CD8-positive, alpha-beta memory T cell (primary cell): ENCODE measurements at regions not wholly inside any gene's neighbourhood (a gene's known extent, or its start where the extent isn't known, plus 50 kb on each side); places are given as distances from the start of the nearest gene placed in this dataset.

Source experiments
- CTCF ChIA-PET: fragments of 350-600 bp; sonication (Branson Sonifier 250); formaldehyde crosslinking; loops from one replicate; lab custom pipeline; 2021; ENCODE audit warnings: antibody characterized with exemption; lab: Charles Lee
- POLR2A ChIA-PET: fragments of 350-600 bp; sonication (Branson Sonifier 250); formaldehyde crosslinking; loops from one replicate; lab custom pipeline; 2021; ENCODE audit warnings: antibody characterized with exemption; lab: Charles Lee
- DNase-seq, 5 donors: peaks; one replicate each; pipeline versions ENCODE4 v3.0.0 to v3.0.0-alpha.2; 2020 to 2022; ENCODE audit warnings: mixed read lengths in 1 of 5
- H3K27ac ChIP-seq: one replicate; pipeline ENCODE4 v1.7.0; 2013; ENCODE audit warnings: low read depth, mild to moderate bottlenecking, low read length, moderate library complexity
- H3K27me3 ChIP-seq: 2 replicates; pipeline ENCODE4 v1.7.0; 2013; ENCODE audit warnings: low read length, mild to moderate bottlenecking; ENCODE audit not compliant: insufficient read depth, poor library complexity, severe bottlenecking
- H3K36me3 ChIP-seq: 2 replicates; pipeline ENCODE4 v1.7.0; 2013; ENCODE audit warnings: mild to moderate bottlenecking, low read length, moderate library complexity; ENCODE audit not compliant: insufficient read depth
- H3K4me1 ChIP-seq: 2 replicates; pipeline ENCODE4 v1.7.0; 2013; ENCODE audit warnings: mild to moderate bottlenecking, low read length, moderate library complexity; ENCODE audit not compliant: insufficient read depth
- H3K4me3 ChIP-seq: 2 replicates; pipeline ENCODE4 v1.7.0; 2013; ENCODE audit warnings: mild to moderate bottlenecking, low read length
- H3K9me3 ChIP-seq: 2 replicates; pipeline ENCODE4 v1.7.0; 2013; ENCODE audit warnings: mild to moderate bottlenecking, low read length
- H3K27ac Mint-ChIP-seq, 8 donors: one replicate each; pipeline ENCODE4 v1.8.0; 2020 to 2021; ENCODE audit warnings: mixed read lengths in 8 of 8, mild to moderate bottlenecking in 6 of 8, inconsistent platforms in 3 of 8, moderate library complexity in 3 of 8
- H3K27me3 Mint-ChIP-seq, 2 donors: one replicate each; pipeline ENCODE4 v1.8.0; 2020 to 2021; ENCODE audit warnings: mixed read lengths in 2 of 2, mild to moderate bottlenecking in 1 of 2, moderate library complexity in 1 of 2
- H3K36me3 Mint-ChIP-seq, 3 donors: one replicate each; pipeline ENCODE4 v1.8.0; 2020 to 2021; ENCODE audit warnings: mixed read lengths in 3 of 3, inconsistent platforms in 1 of 3, mild to moderate bottlenecking in 1 of 3
- H3K4me1 Mint-ChIP-seq, 3 donors: one replicate each; pipeline ENCODE4 v1.8.0; 2020 to 2021; ENCODE audit warnings: mixed read lengths in 3 of 3, inconsistent platforms in 1 of 3, mild to moderate bottlenecking in 1 of 3
- H3K4me3 Mint-ChIP-seq, 7 donors: one replicate each; pipeline ENCODE4 v1.8.0; 2020 to 2021; ENCODE audit warnings: mixed read lengths in 7 of 7, mild to moderate bottlenecking in 6 of 7, moderate library complexity in 4 of 7, inconsistent platforms in 2 of 7
- H3K9me3 Mint-ChIP-seq, 5 donors: one replicate each; pipeline ENCODE4 v1.8.0; 2020 to 2022; ENCODE audit warnings: mixed read lengths in 5 of 5, mild to moderate bottlenecking in 3 of 5, moderate library complexity in 2 of 5, inconsistent platforms in 1 of 5

DNA sequence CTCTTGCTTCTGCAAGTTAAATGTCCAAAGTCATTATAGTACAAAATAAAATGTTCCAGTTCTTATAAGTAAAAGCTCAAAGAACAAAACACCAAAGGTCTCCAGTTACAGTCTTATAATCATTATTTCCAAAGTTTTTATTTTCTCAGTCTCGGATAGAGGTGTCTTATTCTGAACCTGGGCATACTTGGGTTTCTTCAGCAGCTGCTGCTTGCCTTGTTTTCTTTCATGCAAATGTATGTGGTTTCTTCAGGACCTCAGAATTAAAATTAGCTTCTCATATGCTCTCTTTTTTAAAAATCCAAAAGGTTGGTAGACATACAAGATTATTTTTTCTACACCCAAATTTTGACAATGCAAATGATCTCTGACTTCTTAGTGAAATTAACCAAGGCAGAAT is 383.0 kb downstream of the METTL4 start:
- CTCF ChIA-PET: no interaction called here
- Histone ChIP-seq H3K27ac (no peak overlapping the region), H3K4me3 (no peak overlapping the region), H3K9me3 (no peaks in the 10 kb centered on the region), H3K36me3 (no peaks in the 10 kb centered on the region), H3K27me3 (no peaks in the 10 kb centered on the region), H3K4me1 (no peaks in the 10 kb centered on the region)
- Mint-ChIP-seq H3K36me3 (no peaks in the 10 kb centered on the region), H3K27ac (no peak overlapping the region), H3K27me3 (peaks cover 3 to 6% of the 10 kb centered on the region in 2 donors), H3K4me3 (no peak overlapping the region), H3K4me1 (no peaks in the 10 kb centered on the region), H3K9me3 (peaks cover 0 to 4% (median 2%) of the 10 kb centered on the region in 5 donors)
- no peak for DNase-seq
- POLR2A ChIA-PET: no interaction called here

DNA sequence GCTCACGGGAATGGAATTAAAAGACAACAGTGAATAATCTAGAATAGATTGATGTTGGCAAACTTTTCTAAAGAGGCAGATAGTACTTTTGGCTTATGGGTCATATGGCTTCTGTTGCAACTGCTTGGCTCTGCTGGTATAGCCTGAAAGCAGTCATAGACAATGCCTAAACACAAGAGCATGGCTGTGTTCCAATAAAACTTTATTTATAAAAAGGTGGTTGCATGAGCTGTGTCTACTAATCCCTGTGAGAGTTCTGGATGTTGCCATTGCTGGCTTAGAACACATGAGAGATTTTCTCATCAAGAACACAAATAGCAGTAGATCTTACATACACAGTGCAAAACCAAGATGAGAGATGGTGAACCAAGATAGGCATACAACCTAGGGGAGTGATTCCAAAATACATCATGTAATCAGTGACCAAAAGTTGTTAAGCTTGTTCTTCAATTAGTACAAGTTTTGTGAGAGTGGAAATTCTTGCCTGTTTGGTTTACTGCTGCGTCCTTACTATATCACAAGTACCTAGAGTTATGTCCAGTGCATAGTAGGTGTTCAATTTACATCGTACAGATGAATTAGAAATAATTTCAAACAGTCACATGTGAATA is 380.0 kb downstream of the METTL4 start:
- CTCF ChIA-PET: no interaction called here
- no peaks in the 10 kb centered on the region for H3K36me3 ChIP-seq
- Mint-ChIP-seq H3K4me1 (no peaks in the 10 kb centered on the region), H3K9me3 (peaks cover 2 to 9% (median 5%) of the 10 kb centered on the region in 5 donors), H3K36me3 (no peaks in the 10 kb centered on the region), H3K27me3 (peaks cover 2 to 3% of the 10 kb centered on the region in 2 donors), H3K27ac (no peak overlapping the region), H3K4me3 (no peak overlapping the region)
- H3K4me3 ChIP-seq: no peak overlapping the region
- no peaks in the 10 kb centered on the region for H3K4me1 ChIP-seq
- no peak overlapping the region for H3K27ac ChIP-seq
- no peaks in the 10 kb centered on the region for H3K27me3 ChIP-seq
- DNase-seq: no peak
- H3K9me3 ChIP-seq: no peaks in the 10 kb centered on the region
- POLR2A ChIA-PET: no interaction called here

DNA sequence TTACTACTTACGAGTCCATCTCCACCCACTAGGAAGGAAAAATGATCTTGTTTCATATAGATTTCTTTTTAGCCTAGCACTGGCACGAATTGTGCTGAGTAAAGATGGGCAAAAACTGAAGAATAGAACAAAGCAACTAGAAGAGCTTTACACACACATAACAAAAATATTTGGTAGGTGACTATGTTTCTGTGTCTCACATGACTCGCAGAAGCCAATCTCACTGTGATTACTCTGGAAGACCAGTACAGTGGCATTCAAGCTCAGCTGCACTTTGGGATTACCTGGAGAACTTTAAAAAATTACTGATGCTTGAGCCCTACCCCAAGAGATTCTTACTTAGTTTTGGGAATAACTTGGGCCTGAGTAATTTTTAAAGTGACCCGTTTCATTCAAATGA is 378.7 kb downstream of the METTL4 start:
- Histone ChIP-seq H3K4me1 (no peaks in the 10 kb centered on the region), H3K4me3 (no peak overlapping the region), H3K27ac (no peak overlapping the region), H3K36me3 (no peaks in the 10 kb centered on the region), H3K27me3 (no peaks in the 10 kb centered on the region), H3K9me3 (no peaks in the 10 kb centered on the region)
- peaks cover 2 to 9% (median 5%) of the 10 kb centered on the region in 5 donors for H3K9me3 Mint-ChIP-seq
- H3K36me3 Mint-ChIP-seq: no peaks in the 10 kb centered on the region
- no peaks in the 10 kb centered on the region for H3K4me1 Mint-ChIP-seq
- ChIA-PET POLR2A (no interaction called here), CTCF (no interaction called here)
- H3K27me3 Mint-ChIP-seq: peaks cover 2 to 3% of the 10 kb centered on the region in 2 donors
- no peak for DNase-seq
- no peak overlapping the region for H3K27ac Mint-ChIP-seq
- H3K4me3 Mint-ChIP-seq: no peak overlapping the region

DNA sequence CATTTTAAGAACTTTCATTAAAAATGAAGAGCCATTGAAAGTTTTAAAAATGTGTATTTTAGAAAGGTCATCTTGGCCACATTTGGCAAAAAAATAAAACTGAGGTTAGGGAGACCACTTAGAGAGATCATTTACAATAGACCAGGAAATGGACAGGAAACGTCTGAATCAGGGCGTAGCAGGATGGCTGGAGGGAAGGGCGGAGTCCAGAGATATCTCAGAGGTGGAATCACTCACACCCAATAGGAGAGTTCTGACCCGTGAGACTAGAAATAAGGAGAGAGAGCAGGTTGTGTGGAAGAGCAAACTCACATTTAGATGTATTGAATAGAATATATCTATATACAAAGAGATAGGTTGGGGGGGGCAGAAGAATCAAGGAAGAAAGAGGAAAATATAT is 373.4 kb downstream of the METTL4 start:
- CTCF ChIA-PET: no interaction called here
- Histone ChIP-seq H3K36me3 (no peaks in the 10 kb centered on the region), H3K27ac (no peak overlapping the region), H3K9me3 (no peaks in the 10 kb centered on the region), H3K4me1 (no peaks in the 10 kb centered on the region), H3K4me3 (no peak overlapping the region), H3K27me3 (no peaks in the 10 kb centered on the region)
- Mint-ChIP-seq H3K4me1 (no peaks in the 10 kb centered on the region), H3K27me3 (peaks cover 0 to 4% of the 10 kb centered on the region in 2 donors), H3K27ac (no peak overlapping the region), H3K4me3 (no peak overlapping the region), H3K36me3 (no peaks in the 10 kb centered on the region), H3K9me3 (peaks cover 2 to 9% (median 3%) of the 10 kb centered on the region in 5 donors)
- DNase-seq: no peak
- POLR2A ChIA-PET: no interaction called here

DNA sequence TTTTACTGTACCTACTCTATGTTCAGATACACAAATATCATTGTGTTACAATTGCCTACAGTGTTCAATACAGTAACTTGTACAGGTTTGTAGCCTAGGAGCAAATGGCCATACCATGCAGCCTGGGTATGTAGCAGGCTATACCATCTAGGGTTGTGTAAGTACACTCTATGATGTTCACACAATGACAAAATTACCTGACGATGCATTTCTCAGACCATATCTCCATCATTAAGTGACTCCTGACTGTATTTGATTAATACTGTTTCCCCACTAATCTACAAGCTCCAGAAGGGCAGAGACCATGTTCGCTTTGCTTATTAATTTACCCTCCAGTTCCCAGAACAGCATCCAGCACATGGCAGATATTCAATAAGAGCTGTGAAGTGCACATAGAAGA is 372.2 kb downstream of the METTL4 start:
- Mint-ChIP-seq H3K4me3 (no peak overlapping the region), H3K36me3 (no peaks in the 10 kb centered on the region), H3K9me3 (peaks cover 0 to 3% (median 0%) of the 10 kb centered on the region in 5 donors), H3K4me1 (no peaks in the 10 kb centered on the region), H3K27me3 (peaks cover 0 to 5% of the 10 kb centered on the region in 2 donors), H3K27ac (no peak overlapping the region)
- H3K27me3 ChIP-seq: no peaks in the 10 kb centered on the region
- no peaks in the 10 kb centered on the region for H3K9me3 ChIP-seq
- DNase-seq: no peak
- H3K36me3 ChIP-seq: no peaks in the 10 kb centered on the region
- CTCF ChIA-PET: no interaction called here
- POLR2A ChIA-PET: no interaction called here
- no peaks in the 10 kb centered on the region for H3K4me1 ChIP-seq
- H3K27ac ChIP-seq: no peak overlapping the region
- H3K4me3 ChIP-seq: no peak overlapping the region

DNA sequence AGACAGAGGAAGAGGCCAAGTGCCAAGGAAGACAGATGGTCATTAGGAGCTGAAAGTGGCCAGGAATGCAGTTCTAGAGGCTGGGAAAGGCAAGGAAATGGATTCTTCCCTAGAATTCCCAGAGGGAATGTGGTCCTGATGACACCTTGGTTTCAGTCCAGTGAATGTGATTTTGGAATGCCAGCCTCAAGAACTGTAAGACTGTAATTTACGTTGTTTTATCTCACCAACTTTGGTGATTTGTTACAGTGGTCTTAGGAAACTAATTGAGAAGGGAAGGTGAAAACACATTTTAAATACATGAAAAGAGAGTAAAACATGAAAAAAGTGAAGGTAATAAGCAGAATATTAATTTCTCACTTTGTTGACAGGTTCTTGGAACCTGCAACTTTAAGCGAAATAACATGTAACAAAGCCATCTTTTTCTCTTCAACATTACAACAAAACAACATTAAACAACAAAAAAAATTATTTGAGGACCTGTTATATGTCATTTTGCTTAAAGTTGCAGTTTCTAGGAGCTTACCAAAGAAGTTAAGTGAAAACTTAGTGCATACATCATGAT is 370.2 kb downstream of the METTL4 start:
- H3K4me3 ChIP-seq: no peak overlapping the region
- CTCF ChIA-PET: no interaction called here

DNA sequence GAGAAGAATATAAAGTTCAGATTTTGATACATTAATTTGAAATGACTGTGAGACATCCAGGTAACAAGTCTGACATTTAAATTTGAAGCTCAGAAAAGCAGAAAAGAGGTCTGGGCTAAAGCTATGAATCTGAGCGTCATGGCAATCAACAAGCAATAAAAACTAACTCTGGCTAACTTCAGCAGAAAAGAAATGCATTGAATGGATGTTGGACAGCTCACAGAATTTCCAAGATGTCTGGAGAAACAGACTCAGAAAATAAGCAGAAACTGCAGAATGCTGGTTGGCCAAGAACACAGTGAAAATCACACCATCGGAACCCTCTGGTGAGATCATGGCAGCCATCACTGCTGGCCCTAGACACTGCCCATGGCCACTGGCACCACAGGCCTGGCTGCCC is 366.6 kb downstream of the METTL4 start:
- CTCF ChIA-PET: no interaction called here
- no peak overlapping the region for H3K4me3 ChIP-seq
- H3K9me3 Mint-ChIP-seq: no peaks in the 10 kb centered on the region
- H3K36me3 ChIP-seq: no peaks in the 10 kb centered on the region
- H3K9me3 ChIP-seq: no peaks in the 10 kb centered on the region
- H3K4me1 Mint-ChIP-seq: no peaks in the 10 kb centered on the region
- H3K27me3 ChIP-seq: no peaks in the 10 kb centered on the region
- no peaks in the 10 kb centered on the region for H3K36me3 Mint-ChIP-seq
- no peak overlapping the region for H3K27ac ChIP-seq
- H3K27me3 Mint-ChIP-seq: peaks cover 3 to 5% of the 10 kb centered on the region in 2 donors
- H3K27ac Mint-ChIP-seq: no peak overlapping the region
- DNase-seq: no peak
- H3K4me1 ChIP-seq: no peaks in the 10 kb centered on the region
- POLR2A ChIA-PET: no interaction called here
- no peak overlapping the region for H3K4me3 Mint-ChIP-seq

More for the DNA sequence above, 370.2 kb downstream of the METTL4 start:
- H3K36me3 ChIP-seq: no peaks in the 10 kb centered on the region
- Mint-ChIP-seq H3K27me3 (peaks cover 3 to 5% of the 10 kb centered on the region in 2 donors), H3K9me3 (no peaks in the 10 kb centered on the region), H3K27ac (no peak overlapping the region), H3K36me3 (no peaks in the 10 kb centered on the region), H3K4me1 (no peaks in the 10 kb centered on the region), H3K4me3 (no peak overlapping the region)
- no peaks in the 10 kb centered on the region for H3K27me3 ChIP-seq
- no peak for DNase-seq
- POLR2A ChIA-PET: no interaction called here
- no peaks in the 10 kb centered on the region for H3K9me3 ChIP-seq
- H3K4me1 ChIP-seq: no peaks in the 10 kb centered on the region
- H3K27ac ChIP-seq: no peak overlapping the region

DNA sequence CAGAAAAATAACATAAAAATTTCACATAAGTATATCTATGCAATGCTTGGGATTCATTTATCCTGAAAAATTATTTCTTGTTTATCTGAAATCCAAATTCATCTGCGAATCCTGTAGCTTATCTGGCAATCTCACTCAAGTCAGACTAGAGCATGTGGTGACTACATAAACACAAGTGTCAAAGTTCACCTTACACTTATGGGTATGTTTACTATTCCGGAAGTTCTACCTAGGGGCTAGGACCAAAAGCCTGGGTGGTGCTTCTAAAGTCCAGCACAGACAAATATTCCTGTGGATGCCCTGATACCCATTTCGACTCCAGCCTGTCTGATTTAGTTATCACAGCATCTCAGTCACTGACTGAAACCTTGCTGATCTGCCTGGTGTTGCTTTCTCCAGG is 364.0 kb downstream of the METTL4 start:
- no peaks in the 10 kb centered on the region for H3K9me3 Mint-ChIP-seq
- Histone ChIP-seq H3K4me3 (no peak overlapping the region), H3K36me3 (no peaks in the 10 kb centered on the region), H3K27me3 (no peaks in the 10 kb centered on the region), H3K9me3 (no peaks in the 10 kb centered on the region), H3K4me1 (no peaks in the 10 kb centered on the region), H3K27ac (no peak overlapping the region)
- peaks cover 3 to 7% of the 10 kb centered on the region in 2 donors for H3K27me3 Mint-ChIP-seq
- H3K36me3 Mint-ChIP-seq: no peaks in the 10 kb centered on the region
- H3K4me3 Mint-ChIP-seq: no peak overlapping the region
- CTCF ChIA-PET: no interaction called here
- DNase-seq: no peak
- POLR2A ChIA-PET: no interaction called here
- H3K27ac Mint-ChIP-seq: no peak overlapping the region
- no peaks in the 10 kb centered on the region for H3K4me1 Mint-ChIP-seq
